ENCODE measurements at regions not wholly inside any gene's neighbourhood (a gene's known extent, or its start where the extent isn't known, plus 50 kb on each side); places are given as distances from the start of the nearest gene placed in this dataset.

DNA sequence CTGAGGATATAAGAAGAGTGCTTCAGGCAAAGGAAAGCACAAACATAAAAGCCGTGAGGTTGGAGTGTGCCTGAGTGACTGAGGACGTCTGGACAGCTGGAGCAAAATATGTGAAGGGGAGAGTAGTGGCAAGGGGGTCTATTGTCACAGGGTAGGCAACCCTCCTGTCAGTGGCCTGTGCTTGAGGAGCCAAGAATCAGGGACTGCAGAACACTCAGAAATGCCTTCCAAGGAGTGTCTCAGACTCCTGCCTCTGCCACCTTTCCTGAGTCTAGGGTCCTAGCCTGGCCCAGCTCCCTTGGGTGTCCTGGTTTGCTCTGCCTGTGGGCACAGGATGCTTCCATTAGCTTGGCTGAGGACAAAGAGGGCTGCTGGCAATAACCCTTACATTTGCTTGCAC lies 152.5 kb upstream of the PJA1 start:
- Histone ChIP-seq H3K4me3 (ENCODE audit: low read length) (no peak overlapping the region), H3K27ac (ENCODE audit: low read length) (no peak overlapping the region), H3K36me3 (ENCODE audit: control insufficient read depth, low read depth, low read length) (no peaks in the 10 kb centered on the region), H3K27me3 (ENCODE audit: control insufficient read depth, insufficient read depth, low read length) (no peaks in the 10 kb centered on the region), H3K9ac (ENCODE audit: low read length) (no peak overlapping the region), H3K4me1 (ENCODE audit: control insufficient read depth, low read depth, low read length) (peaks cover 48% of the 10 kb centered on the region), H3K9me3 (ENCODE audit: control insufficient read depth, low read depth, low read length) (no peaks in the 10 kb centered on the region)

DNA sequence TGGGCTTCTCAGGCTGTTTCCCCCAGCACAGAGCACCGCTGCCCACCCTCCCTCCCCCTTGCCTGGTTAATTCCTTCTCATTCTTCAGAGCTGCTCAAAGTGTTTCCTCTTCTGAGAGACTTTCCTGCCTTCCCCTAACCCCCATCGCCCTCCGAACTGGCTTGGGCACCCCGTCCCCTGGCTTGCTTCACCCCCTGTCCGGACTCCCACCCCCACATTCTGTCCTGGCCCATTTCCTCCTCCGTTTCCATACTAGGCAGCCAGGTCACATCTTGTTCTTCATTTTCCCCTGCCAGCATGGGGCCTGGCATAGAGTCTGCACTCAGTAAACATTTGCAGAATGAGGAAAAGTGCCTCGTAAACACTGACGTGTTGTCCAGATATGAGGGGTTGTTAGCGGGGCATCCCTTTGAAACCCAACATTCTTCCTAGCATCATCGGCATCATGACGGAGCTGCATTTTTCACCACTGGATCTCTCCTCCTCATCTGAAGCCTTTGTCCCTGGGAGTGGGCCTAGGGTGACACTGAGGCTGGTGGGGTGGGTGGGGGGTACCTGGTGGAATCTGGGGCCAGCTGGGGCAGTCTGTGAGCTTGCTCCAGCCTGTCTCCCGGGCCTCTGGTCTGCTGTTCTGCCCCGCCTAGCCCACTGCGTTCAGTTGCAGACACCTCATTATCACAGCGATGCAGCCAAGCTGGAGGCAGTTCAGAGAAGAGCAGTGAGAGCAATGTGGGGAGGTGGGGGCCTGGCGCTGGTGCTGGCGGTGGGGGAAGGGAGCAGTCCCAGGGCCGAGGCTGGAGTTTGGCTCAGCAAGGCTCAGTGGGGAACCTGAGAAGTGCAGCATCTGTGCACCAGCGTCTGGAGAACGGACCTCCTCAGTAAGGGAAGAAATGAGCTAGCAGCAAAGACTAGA lies 149.4 kb upstream of the PJA1 start:
- no peak overlapping the region for H3K4me3 ChIP-seq (ENCODE audit: low read length)
- H3K36me3 ChIP-seq (ENCODE audit: control insufficient read depth, low read depth, low read length), result no peaks in the 10 kb centered on the region
- H3K4me1 ChIP-seq (ENCODE audit: control insufficient read depth, low read depth, low read length), result peaks cover 45% of the 10 kb centered on the region
- H3K9me3 ChIP-seq (ENCODE audit: control insufficient read depth, low read depth, low read length), result no peaks in the 10 kb centered on the region
- H3K27ac ChIP-seq (ENCODE audit: low read length), result no peak overlapping the region
- no peak overlapping the region for H3K9ac ChIP-seq (ENCODE audit: low read length)
- no peaks in the 10 kb centered on the region for H3K27me3 ChIP-seq (ENCODE audit: control insufficient read depth, insufficient read depth, low read length)

DNA sequence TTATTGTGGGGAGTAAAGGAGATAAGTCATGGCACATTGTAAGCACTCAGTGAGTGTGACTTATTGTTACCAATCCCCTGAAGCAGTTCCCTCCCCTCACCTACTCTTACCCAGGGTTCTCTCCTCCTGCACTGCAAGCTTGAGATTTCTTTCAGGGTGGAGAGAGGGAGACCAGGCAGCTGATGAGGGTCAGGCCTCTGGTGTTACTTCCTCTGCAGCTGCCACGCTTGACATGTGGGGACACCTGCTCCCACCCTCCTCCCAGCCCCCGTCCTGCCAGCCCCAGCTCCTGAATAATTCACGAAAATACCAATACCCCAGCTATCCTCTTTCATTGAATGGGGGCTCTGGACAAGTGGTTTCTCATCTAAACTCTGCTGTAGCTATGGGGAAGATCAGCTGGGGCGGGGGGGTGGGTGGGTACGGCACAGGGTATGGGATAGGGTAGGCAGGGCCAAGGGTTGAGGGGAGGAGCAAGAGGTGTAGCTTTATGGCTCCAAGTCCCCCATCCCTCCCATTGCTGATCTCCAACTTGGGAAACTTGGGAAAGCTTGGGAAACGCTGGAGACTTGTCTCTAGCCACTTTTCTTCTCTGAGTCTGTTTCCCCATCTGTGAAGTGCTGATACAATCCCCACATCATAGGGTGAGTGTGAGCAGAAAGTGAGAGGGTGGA lies 148.5 kb upstream of the PJA1 start:
- peaks cover 39% of the 10 kb centered on the region for H3K4me1 ChIP-seq (ENCODE audit: control insufficient read depth, low read depth, low read length)
- H3K4me3 ChIP-seq (ENCODE audit: low read length), result no peak overlapping the region
- no peaks in the 10 kb centered on the region for H3K36me3 ChIP-seq (ENCODE audit: control insufficient read depth, low read depth, low read length)
- no peak overlapping the region for H3K27ac ChIP-seq (ENCODE audit: low read length)
- H3K9ac ChIP-seq (ENCODE audit: low read length), result no peak overlapping the region
- no peaks in the 10 kb centered on the region for H3K27me3 ChIP-seq (ENCODE audit: control insufficient read depth, insufficient read depth, low read length)
- H3K9me3 ChIP-seq (ENCODE audit: control insufficient read depth, low read depth, low read length), result no peaks in the 10 kb centered on the region

DNA sequence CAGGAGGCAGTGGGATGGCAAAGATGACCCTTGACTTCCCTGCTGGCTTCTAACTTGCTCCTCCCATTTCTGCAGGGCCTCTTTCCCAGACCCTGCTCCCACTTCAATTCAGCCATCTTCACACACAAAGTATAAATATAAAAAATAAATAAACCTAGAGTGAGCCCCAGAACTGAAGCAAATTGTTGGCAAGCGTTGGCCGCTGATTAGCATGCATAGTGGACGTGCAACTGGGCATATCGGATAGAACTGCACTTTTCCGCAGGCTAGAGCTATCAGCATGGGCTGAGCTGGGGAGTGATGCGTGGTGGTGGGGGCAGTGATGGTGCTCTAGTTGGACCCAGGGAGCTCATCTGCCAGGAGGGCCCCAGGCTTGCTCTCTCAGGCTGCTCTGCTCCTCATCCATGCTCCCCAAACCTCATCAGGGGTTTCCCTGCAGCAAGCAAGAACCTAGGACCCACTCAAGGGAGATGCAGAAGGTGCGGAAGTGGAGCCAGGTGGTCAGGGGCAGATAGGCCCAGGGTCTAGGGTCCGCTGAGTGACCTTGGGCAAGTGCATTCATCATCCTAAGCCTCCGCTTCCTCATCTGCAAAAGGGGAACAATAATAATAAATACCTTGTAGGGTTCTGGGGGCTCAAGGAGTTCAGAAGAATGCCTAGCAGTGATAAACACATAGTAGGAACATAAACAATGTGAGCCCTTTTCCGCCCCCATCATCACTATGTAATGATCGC lies 146.8 kb upstream of the PJA1 start:
- no peaks in the 10 kb centered on the region for H3K27me3 ChIP-seq (ENCODE audit: control insufficient read depth, insufficient read depth, low read length)
- no peak overlapping the region for H3K27ac ChIP-seq (ENCODE audit: low read length)
- no peak overlapping the region for H3K4me3 ChIP-seq (ENCODE audit: low read length)
- H3K9ac ChIP-seq (ENCODE audit: low read length), result no peak overlapping the region
- no peaks in the 10 kb centered on the region for H3K9me3 ChIP-seq (ENCODE audit: control insufficient read depth, low read depth, low read length)
- peaks cover 42% of the 10 kb centered on the region for H3K4me1 ChIP-seq (ENCODE audit: control insufficient read depth, low read depth, low read length)
- H3K36me3 ChIP-seq (ENCODE audit: control insufficient read depth, low read depth, low read length), result no peaks in the 10 kb centered on the region

DNA sequence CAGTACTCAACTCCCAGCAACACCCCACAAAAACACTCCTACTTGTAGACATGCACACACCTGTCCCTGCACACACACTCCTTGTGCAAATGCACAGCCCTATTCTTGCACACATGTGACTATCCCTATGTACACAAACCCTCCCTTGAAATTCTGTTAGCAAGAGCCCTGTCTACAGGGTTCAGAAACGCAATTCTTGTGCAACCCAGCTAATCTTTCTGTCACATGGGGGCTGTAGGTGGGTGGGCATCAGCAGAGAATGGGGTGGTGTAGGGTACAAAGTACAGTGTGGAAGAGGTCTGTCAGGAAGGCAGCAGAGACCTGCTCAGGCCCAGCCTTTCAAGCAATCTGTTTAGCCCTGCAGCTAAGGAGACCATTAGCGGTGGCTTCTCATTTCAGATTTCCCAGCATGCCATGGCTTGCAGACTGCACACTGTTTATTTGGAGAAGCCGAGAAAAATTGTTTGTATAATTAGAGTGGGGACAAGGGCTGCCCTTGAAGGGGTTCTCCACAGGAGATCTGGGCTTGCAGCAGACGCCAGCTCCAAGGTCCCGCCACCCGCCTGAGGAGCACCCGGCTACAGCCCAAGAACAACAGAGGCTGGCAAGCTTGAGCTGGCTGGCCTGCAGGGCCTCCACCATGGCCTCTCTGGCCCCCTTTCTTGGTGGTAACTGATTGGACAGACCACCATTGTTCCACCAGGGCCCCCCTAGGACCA lies 144.0 kb upstream of the PJA1 start:
- Histone ChIP-seq H3K4me3 (ENCODE audit: low read length) (no peak overlapping the region), H3K27ac (ENCODE audit: low read length) (no peak overlapping the region), H3K4me1 (ENCODE audit: control insufficient read depth, low read depth, low read length) (peaks cover 33% of the 10 kb centered on the region), H3K9me3 (ENCODE audit: control insufficient read depth, low read depth, low read length) (no peaks in the 10 kb centered on the region), H3K36me3 (ENCODE audit: control insufficient read depth, low read depth, low read length) (no peaks in the 10 kb centered on the region), H3K9ac (ENCODE audit: low read length) (no peak overlapping the region), H3K27me3 (ENCODE audit: control insufficient read depth, insufficient read depth, low read length) (peaks cover 3% of the 10 kb centered on the region)

DNA sequence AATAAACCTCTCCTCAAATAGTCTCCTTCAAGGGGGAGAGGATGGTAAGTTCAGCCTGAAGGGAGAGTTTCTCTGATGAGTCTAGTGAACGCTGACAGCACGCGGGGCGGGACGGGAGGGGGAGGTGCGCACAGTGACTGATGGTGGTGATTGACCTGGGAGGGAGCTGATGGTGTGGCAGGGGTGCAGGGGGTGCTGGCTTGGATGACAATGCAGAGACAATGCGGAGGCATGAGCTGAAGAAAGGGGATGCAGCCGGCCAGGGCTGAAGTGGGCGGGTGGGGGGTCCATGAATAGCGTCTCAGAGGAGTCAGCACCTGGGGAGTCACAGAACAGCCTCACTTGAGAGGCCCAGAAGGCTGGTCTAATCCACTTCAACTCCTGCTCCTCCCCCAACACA lies 142.5 kb upstream of the PJA1 start:
- H3K27me3 ChIP-seq (ENCODE audit: control insufficient read depth, insufficient read depth, low read length), result peaks cover 9% of the 10 kb centered on the region
- H3K9ac ChIP-seq (ENCODE audit: low read length), result no peak overlapping the region
- no peak overlapping the region for H3K4me3 ChIP-seq (ENCODE audit: low read length)
- H3K36me3 ChIP-seq (ENCODE audit: control insufficient read depth, low read depth, low read length), result no peaks in the 10 kb centered on the region
- no peak overlapping the region for H3K27ac ChIP-seq (ENCODE audit: low read length)
- H3K4me1 ChIP-seq (ENCODE audit: control insufficient read depth, low read depth, low read length), result peaks cover 31% of the 10 kb centered on the region
- no peaks in the 10 kb centered on the region for H3K9me3 ChIP-seq (ENCODE audit: control insufficient read depth, low read depth, low read length)

DNA sequence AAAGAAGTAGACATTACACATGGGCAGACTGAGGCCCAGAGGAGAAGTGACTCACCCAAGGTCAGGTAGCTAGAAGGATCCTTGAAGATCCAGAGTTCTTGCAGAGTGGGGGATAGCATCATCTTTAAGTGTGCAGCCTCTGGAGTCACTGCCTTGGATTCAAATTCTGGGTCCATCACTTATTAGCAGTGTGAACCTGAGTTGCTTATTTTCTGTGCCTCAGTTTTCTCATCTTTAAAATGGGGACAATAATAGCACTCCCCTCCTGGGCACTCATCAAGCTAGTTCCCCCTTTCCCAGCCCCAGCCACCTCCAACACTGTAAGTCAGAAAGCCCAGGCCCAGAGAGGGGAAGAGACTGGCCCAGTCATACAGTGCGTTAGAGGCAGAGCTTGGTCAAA lies 141.8 kb upstream of the PJA1 start:
- Histone ChIP-seq H3K9ac (ENCODE audit: low read length) (no peak overlapping the region), H3K9me3 (ENCODE audit: control insufficient read depth, low read depth, low read length) (no peaks in the 10 kb centered on the region), H3K27me3 (ENCODE audit: control insufficient read depth, insufficient read depth, low read length) (peaks cover 9% of the 10 kb centered on the region), H3K27ac (ENCODE audit: low read length) (no peak overlapping the region), H3K4me1 (ENCODE audit: control insufficient read depth, low read depth, low read length) (peaks cover 31% of the 10 kb centered on the region), H3K36me3 (ENCODE audit: control insufficient read depth, low read depth, low read length) (no peaks in the 10 kb centered on the region), H3K4me3 (ENCODE audit: low read length) (no peak overlapping the region)

DNA sequence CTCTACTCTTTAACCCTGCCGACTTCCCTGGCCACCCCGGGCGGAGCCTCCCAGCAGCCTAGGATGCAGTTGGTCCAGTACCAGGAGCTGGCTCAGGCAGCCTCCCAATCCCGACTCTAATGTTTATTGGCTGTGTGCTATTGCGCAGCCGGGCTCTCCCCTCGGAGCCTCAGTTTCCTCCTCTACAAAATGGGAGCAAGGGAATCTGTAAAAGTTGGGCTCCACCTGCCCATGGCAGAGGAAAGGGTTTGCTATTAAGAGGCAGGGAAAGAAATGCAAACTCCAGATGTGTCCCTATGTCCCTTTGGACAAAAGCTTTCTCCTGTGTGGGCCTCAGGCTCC lies 140.8 kb upstream of the PJA1 start:
- Histone ChIP-seq H3K27ac (ENCODE audit: low read length) (no peak overlapping the region), H3K4me1 (ENCODE audit: control insufficient read depth, low read depth, low read length) (peaks cover 31% of the 10 kb centered on the region), H3K36me3 (ENCODE audit: control insufficient read depth, low read depth, low read length) (no peaks in the 10 kb centered on the region), H3K4me3 (ENCODE audit: low read length) (no peak overlapping the region), H3K9ac (ENCODE audit: low read length) (no peak overlapping the region), H3K9me3 (ENCODE audit: control insufficient read depth, low read depth, low read length) (no peaks in the 10 kb centered on the region), H3K27me3 (ENCODE audit: control insufficient read depth, insufficient read depth, low read length) (peaks cover 9% of the 10 kb centered on the region)

DNA sequence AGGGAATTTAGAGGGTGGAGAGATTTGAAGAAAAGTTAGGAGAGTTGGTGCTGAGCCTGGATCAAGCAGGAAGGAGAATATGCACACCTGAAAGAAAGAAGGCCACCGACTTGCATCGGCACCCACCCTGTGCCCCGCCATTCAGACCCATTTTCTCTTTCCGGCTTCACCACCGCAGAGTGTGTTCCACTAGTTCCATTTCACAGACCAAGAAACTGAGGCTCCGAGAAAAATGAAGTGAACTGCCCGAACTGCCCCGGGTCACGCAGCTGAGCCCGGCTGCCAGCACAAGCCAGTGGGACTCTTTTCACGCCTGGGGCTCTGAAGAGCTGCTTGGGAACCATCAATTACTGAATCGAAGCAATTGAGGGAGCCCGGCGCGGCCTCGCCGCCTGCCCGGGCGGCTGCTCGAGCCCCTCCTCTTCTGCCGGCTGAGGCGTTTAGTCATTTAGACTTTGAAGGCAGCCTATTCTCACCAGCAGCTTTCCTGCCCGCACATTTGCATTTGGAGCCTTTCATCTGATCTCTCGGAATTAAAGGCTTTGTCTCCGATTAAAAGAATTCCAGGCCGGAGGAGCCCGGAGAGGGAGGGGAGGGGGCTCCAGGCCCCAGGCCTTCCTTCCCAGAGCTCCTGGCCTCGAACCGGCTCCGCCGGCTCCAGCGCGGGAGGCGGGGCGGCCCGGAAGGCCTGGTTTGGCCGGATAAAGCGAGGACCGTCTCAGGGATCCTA lies 140.2 kb upstream of the PJA1 start:
- Histone ChIP-seq H3K4me1 (ENCODE audit: control insufficient read depth, low read depth, low read length) (peaks cover 31% of the 10 kb centered on the region), H3K9ac (ENCODE audit: low read length) (no peak overlapping the region), H3K36me3 (ENCODE audit: control insufficient read depth, low read depth, low read length) (no peaks in the 10 kb centered on the region), H3K4me3 (ENCODE audit: low read length) (peak overlapping the region; percentile 30), H3K27ac (ENCODE audit: low read length) (no peak overlapping the region), H3K9me3 (ENCODE audit: control insufficient read depth, low read depth, low read length) (no peaks in the 10 kb centered on the region), H3K27me3 (ENCODE audit: control insufficient read depth, insufficient read depth, low read length) (peaks cover 9% of the 10 kb centered on the region)

DNA sequence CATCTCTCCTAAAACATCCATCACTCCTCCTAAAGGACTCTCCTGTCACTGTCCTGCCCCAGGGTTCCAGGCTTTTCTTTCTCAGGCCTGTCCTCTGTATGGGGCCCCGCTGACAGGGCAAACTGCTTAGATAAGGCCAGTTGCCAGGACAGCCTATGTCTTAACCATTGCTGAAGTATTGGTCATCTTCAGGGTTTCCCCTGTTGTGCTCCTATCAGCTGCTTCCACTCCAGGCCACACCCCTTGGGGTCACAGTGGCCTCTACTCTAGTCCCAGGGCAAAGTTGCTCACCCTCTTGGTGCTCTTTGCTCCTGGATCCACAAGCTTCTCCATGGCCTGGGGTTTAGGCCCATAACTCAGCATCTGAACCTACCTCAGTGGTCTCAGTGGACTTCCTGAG lies 138.0 kb upstream of the PJA1 start:
- H3K27me3 ChIP-seq (ENCODE audit: control insufficient read depth, insufficient read depth, low read length), result peaks cover 9% of the 10 kb centered on the region

More for the DNA sequence above, 138.0 kb upstream of the PJA1 start:
- Histone ChIP-seq H3K9me3 (ENCODE audit: control insufficient read depth, low read depth, low read length) (no peaks in the 10 kb centered on the region), H3K9ac (ENCODE audit: low read length) (no peak overlapping the region), H3K4me3 (ENCODE audit: low read length) (no peak overlapping the region), H3K36me3 (ENCODE audit: control insufficient read depth, low read depth, low read length) (no peaks in the 10 kb centered on the region), H3K4me1 (ENCODE audit: control insufficient read depth, low read depth, low read length) (peaks cover 22% of the 10 kb centered on the region), H3K27ac (ENCODE audit: low read length) (no peak overlapping the region)
